H9 (cell line): ENCODE measurements at regions not wholly inside any gene's neighbourhood (a gene's known extent, or its start where the extent isn't known, plus 50 kb on each side); places are given as distances from the start of the nearest gene placed in this dataset.
A peak's percentile ranks its signal among the peaks of the same experiment; 100 is the strongest.

Experiments used
- DNase-seq: peaks from one replicate; pipeline ENCODE4 v3.0.0-alpha.2; 2017
- H2AFZ ChIP-seq: one replicate; pipeline ENCODE4 v1.6.1; 2013; ENCODE audit warnings: mild to moderate bottlenecking, low read length, control low read depth, moderate library complexity
- H2AK5ac ChIP-seq: 2 replicates; pipeline ENCODE4 v1.6.1; 2013; ENCODE audit warnings: low read length, control low read depth, mixed read lengths; ENCODE audit not compliant: insufficient read length
- H2BK120ac ChIP-seq: one replicate; pipeline ENCODE4 v1.6.1; 2013; ENCODE audit warnings: low read depth, mild to moderate bottlenecking, low read length, control low read depth, inconsistent platforms; ENCODE audit not compliant: poor library complexity, severe bottlenecking
- H2BK12ac ChIP-seq: 2 replicates; pipeline ENCODE4 v1.6.1; 2013; ENCODE audit warnings: low read length, control low read depth, mixed read lengths, low read depth; ENCODE audit not compliant: insufficient read length
- H2BK15ac ChIP-seq: 2 replicates; pipeline ENCODE4 v1.6.1; 2013; ENCODE audit warnings: low read depth, low read length, control low read depth
- H2BK20ac ChIP-seq: one replicate; pipeline ENCODE4 v1.6.1; 2013; ENCODE audit warnings: low read depth, mild to moderate bottlenecking, low read length, control low read depth, inconsistent platforms; ENCODE audit not compliant: poor library complexity, severe bottlenecking
- H2BK5ac ChIP-seq: 2 replicates; pipeline ENCODE4 v1.6.1; 2013; ENCODE audit warnings: low read length, control low read depth, mixed read lengths; ENCODE audit not compliant: insufficient read length
- H3K14ac ChIP-seq: 2 replicates; pipeline ENCODE4 v1.6.1; 2013; ENCODE audit warnings: low read length, control low read depth; ENCODE audit not compliant: insufficient read depth
- H3K18ac ChIP-seq: 2 replicates; pipeline ENCODE4 v1.6.1; 2013; ENCODE audit warnings: low read depth, mild to moderate bottlenecking, mixed read lengths, low read length, control low read depth; ENCODE audit not compliant: insufficient read length
- H3K23ac ChIP-seq: 2 replicates; pipeline ENCODE4 v1.6.1; 2013; ENCODE audit warnings: low read length, control low read depth, mixed read lengths, low read depth; ENCODE audit not compliant: insufficient read length
- H3K23me2 ChIP-seq: 2 replicates; pipeline ENCODE4 v1.6.1; 2013; ENCODE audit warnings: low read depth, mild to moderate bottlenecking, mixed read lengths, low read length, control low read depth; ENCODE audit not compliant: insufficient read length, poor library complexity, severe bottlenecking
- H3K27ac ChIP-seq: 2 replicates; pipeline ENCODE4 v1.5.1; 2013; ENCODE audit warnings: low read length, control low read depth, mixed read lengths, low read depth; ENCODE audit not compliant: insufficient read length
- H3K27me3 ChIP-seq: 2 replicates; pipeline ENCODE4 v1.6.1; 2013; ENCODE audit warnings: low read length, control low read depth, inconsistent platforms; ENCODE audit not compliant: insufficient read depth
- H3K4ac ChIP-seq: 2 replicates; pipeline ENCODE4 v1.6.1; 2013; ENCODE audit warnings: low read depth, mild to moderate bottlenecking, control low read depth, inconsistent platforms, low read length, moderate library complexity
- H3K4me1 ChIP-seq: 2 replicates; pipeline ENCODE4 v1.6.1; 2013; ENCODE audit warnings: low read length, control low read depth, inconsistent platforms; ENCODE audit not compliant: insufficient read depth
- H3K4me2 ChIP-seq: 2 replicates; pipeline ENCODE4 v1.6.1; 2013; ENCODE audit warnings: low read length, control low read depth, mixed read lengths; ENCODE audit not compliant: insufficient read length, insufficient read depth
- H3K56ac ChIP-seq: 2 replicates; pipeline ENCODE4 v1.6.1; 2013; ENCODE audit warnings: low read depth, mild to moderate bottlenecking, mixed read lengths, low read length, control low read depth; ENCODE audit not compliant: insufficient read length
- H3K79me1 ChIP-seq: 2 replicates; pipeline ENCODE4 v1.6.1; 2013; ENCODE audit warnings: low read depth, mild to moderate bottlenecking, moderate library complexity, low read length, control low read depth, inconsistent platforms; ENCODE audit not compliant: insufficient read depth, poor library complexity, severe bottlenecking
- H3K79me2 ChIP-seq: 2 replicates; pipeline ENCODE4 v1.6.1; 2013; ENCODE audit warnings: low read length, control low read depth, inconsistent platforms; ENCODE audit not compliant: insufficient read depth
- H3K9ac ChIP-seq: 2 replicates; pipeline ENCODE4 v1.6.1; 2013; ENCODE audit warnings: low read length, control low read depth, mixed read lengths; ENCODE audit not compliant: insufficient read length; ENCODE audit errors: extremely low read depth
- H3K9me3 ChIP-seq: one replicate; pipeline ENCODE4 v1.6.1; 2013; ENCODE audit warnings: low read depth, low read length, inconsistent platforms; ENCODE audit not compliant: control insufficient read depth
- H3T11ph ChIP-seq: one replicate; pipeline ENCODE4 v1.6.1; 2013; ENCODE audit warnings: mild to moderate bottlenecking, low read length, control low read depth, inconsistent platforms
- H4K20me1 ChIP-seq: one replicate; pipeline ENCODE4 v1.6.1; 2013; ENCODE audit not compliant: control insufficient read depth, insufficient read length, insufficient read depth
- H4K5ac ChIP-seq: 2 replicates; pipeline ENCODE4 v1.6.1; 2013; ENCODE audit warnings: low read depth, mild to moderate bottlenecking, mixed read lengths, low read length, control low read depth; ENCODE audit not compliant: insufficient read length
- H4K8ac ChIP-seq: replicated peaks from 2 replicates; pipeline ENCODE4 v1.6.1; 2013; ENCODE audit warnings: low read length, control low read depth, mixed read lengths, low read depth; ENCODE audit not compliant: insufficient read length
- H4K91ac ChIP-seq: 2 replicates; pipeline ENCODE4 v1.6.1; 2013; ENCODE audit warnings: low read depth, mild to moderate bottlenecking, moderate library complexity, mixed read lengths, low read length, control low read depth; ENCODE audit not compliant: insufficient read length
- H3K27ac Mint-ChIP-seq, 3 experiments: 2 replicates in 2 of 3; 3 replicates in 1 of 3; pipeline ENCODE4 v1.8.0; 2020 to 2021; ENCODE audit warnings: mixed read lengths in 3 of 3, mild to moderate bottlenecking in 1 of 3, moderate library complexity in 1 of 3
- H3K27me3 Mint-ChIP-seq: 2 replicates; pipeline ENCODE4 v1.8.0; 2021; ENCODE audit warnings: low read depth, mild to moderate bottlenecking, moderate library complexity, mixed read lengths
- H3K36me3 Mint-ChIP-seq, 3 experiments: 2 replicates in 2 of 3; 3 replicates in 1 of 3; pipeline ENCODE4 v1.8.0; 2020 to 2021; ENCODE audit warnings: low read depth in 3 of 3, mixed read lengths in 3 of 3; ENCODE audit not compliant: insufficient read depth in 1 of 3
- H3K4me1 Mint-ChIP-seq, 2 experiments: 2 replicates each; pipeline ENCODE4 v1.8.0; 2020; ENCODE audit warnings: mixed read lengths in 2 of 2
- H3K4me3 Mint-ChIP-seq, 2 experiments: 2 replicates in 1 of 2; 3 replicates in 1 of 2; pipeline ENCODE4 v1.8.0; 2020 to 2021; ENCODE audit warnings: mild to moderate bottlenecking in 2 of 2, mixed read lengths in 2 of 2, moderate library complexity in 1 of 2
- H3K9me3 Mint-ChIP-seq, 2 experiments: 2 replicates in 1 of 2; 3 replicates in 1 of 2; pipeline ENCODE4 v1.8.0; 2020; ENCODE audit warnings: mild to moderate bottlenecking in 2 of 2, mixed read lengths in 2 of 2, moderate library complexity in 1 of 2
- CTCF ChIP-seq: fragments of 200-600 bp; sonication (generic); conservative IDR thresholded peaks from 3 replicates; pipeline ENCODE4 v1.8.0; 2021; ENCODE audit warnings: antibody characterized with exemption, mild to moderate bottlenecking
- WGBS: extraction: QIAGEN DNeasy Blood & Tissue Kit; methylation state at CpG from one replicate; pipeline ENCODE4 v1.1.7; 2013; ENCODE audit warnings: missing lambda C conversion rate, low lambda C conversion rate, mixed read lengths; ENCODE audit not compliant: insufficient read length; ENCODE audit errors: extremely low coverage; 5-methylcytosine and 5-hydroxymethylcytosine counted together

DNA sequence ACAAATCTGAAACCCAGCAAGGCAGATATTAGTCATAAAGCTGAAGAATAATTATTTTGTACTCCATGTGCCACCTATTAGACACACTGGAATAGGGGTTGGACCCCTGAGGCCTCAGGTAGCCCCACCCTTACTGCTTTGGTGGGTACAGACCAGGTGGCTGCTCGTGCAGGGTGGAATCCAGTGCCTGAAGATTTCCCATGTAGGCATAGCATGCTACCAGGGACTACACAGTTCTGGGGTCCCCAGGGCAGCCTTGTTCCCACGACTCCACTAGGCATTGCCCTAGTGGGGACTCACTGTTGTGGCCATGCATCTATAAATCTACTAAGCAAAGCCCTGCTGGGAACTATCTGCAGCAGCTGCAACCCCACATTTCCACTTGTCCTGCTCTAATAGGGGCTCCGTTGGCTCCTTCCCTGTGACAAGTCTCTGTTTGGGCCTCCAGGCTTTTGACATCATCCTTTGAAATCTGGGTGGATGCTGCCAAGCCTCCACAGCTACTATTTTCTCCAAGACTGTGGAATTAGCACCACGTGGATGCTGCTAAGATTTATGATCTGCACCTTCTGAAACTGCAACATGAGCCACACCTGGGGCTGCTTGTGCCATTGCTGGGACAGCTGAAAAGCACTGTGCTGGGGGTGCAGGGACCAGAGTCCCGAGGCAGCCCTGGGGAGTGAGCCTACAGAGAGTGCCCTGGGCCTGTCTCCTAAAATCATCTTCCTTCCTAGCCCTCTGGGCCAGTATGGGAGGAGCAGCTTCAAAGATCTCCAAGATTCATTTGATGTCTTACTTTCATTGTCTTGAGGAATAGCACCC lies 303.8 kb downstream of the FSIP2 start:
- no peaks in the 10 kb centered on the region for H3K9me3 ChIP-seq
- H3K23ac ChIP-seq: no peak overlapping the region
- Mint-ChIP-seq H3K36me3 (no peaks in the 10 kb centered on the region), H3K27me3 (no peaks in the 10 kb centered on the region), H3K27ac (peak overlapping the region in 1 of 3 experiments; percentile 47; a peak in 3 of 7 replicates), H3K4me1 (no peaks in the 10 kb centered on the region), H3K4me3 (no peak overlapping the region), H3K9me3 (no peaks in the 10 kb centered on the region)
- WGBS: no CpG with 5 or more reads among the region's 5 CpGs
- H3K79me2 ChIP-seq: no peaks in the 10 kb centered on the region
- H3K4me1 ChIP-seq: no peaks in the 10 kb centered on the region
- H4K91ac ChIP-seq: no peak overlapping the region
- H2AFZ ChIP-seq: no peak overlapping the region
- H3K23me2 ChIP-seq: no peaks in the 10 kb centered on the region
- H2BK12ac ChIP-seq: no peak overlapping the region
- H3K9ac ChIP-seq: no peak overlapping the region
- no peak overlapping the region for H3K4me2 ChIP-seq
- DNase-seq: no peak
- no peak overlapping the region for H3K4ac ChIP-seq
- no peaks in the 10 kb centered on the region for H4K20me1 ChIP-seq
- H3K14ac ChIP-seq: no peak overlapping the region; the same call in 1 of the 2 replicates
- H2AK5ac ChIP-seq: no peak overlapping the region
- no peaks in the 10 kb centered on the region for H3K79me1 ChIP-seq
- H4K5ac ChIP-seq: no peak overlapping the region
- no peak overlapping the region for H3K27ac ChIP-seq
- H3T11ph ChIP-seq: no peak overlapping the region
- no peak overlapping the region for H3K18ac ChIP-seq
- no peak overlapping the region for H2BK15ac ChIP-seq
- no peaks in the 10 kb centered on the region for H3K27me3 ChIP-seq
- no peak overlapping the region for H2BK20ac ChIP-seq
- H2BK5ac ChIP-seq: no peak overlapping the region
- H3K56ac ChIP-seq: no peak overlapping the region
- no peak for TF ChIP-seq CTCF
- no peak overlapping the region for H4K8ac ChIP-seq
- H2BK120ac ChIP-seq: no peak overlapping the region
